ENCODE measurements at regions not wholly inside any gene's neighbourhood (a gene's known extent, or its start where the extent isn't known, plus 50 kb on each side); places are given as distances from the start of the nearest gene placed in this dataset.

DNA sequence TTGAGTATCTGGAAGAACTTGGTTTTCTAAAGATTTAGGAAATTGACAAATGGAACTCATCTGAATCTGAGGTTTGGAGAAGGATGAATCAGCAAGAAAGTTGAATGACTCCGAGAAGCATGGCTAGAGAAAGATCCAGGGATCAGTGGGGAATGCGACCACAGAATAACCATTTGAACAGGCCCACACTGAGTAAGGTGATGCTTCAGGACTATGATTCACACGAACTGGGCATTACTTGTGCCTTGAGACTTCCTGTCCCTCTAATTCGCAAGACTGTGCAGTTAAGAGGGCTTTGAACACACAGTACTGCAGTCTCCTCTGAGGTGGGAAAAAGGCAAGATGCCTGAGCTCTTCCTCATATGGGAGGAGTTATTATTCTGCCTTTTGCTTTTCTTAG is 395.5 kb upstream of the POM121L12 start:
- Histone ChIP-seq H3K56ac (ENCODE audit: extremely low read depth, insufficient read depth, low read length) (no peak overlapping the region), H3K4ac (ENCODE audit: low read depth, low read length) (no peak overlapping the region), H2AFZ (replicated peaks; ENCODE audit: low read length, poor library complexity) (no peak overlapping the region), H4K5ac (ENCODE audit: low read depth, low read length) (no peak overlapping the region), H2BK15ac (ENCODE audit: low read depth, low read length) (no peak overlapping the region), H3K4me2 (ENCODE audit: low read depth, low read length) (no peak overlapping the region), H4K91ac (ENCODE audit: insufficient read depth, low read depth, low read length) (no peak overlapping the region), H3K36me3 (ENCODE audit: control insufficient read depth, insufficient read depth, low read length) (no peaks in the 10 kb centered on the region), H2AK9ac (replicated peaks; ENCODE audit: low read depth, low read length, poor library complexity) (no peak overlapping the region), H4K8ac (ENCODE audit: low read depth in 2 of 2, low read length in 2 of 2) (no peak overlapping the region), H3K27me3 (ENCODE audit: control insufficient read depth, insufficient read depth, low read length) (no peaks in the 10 kb centered on the region), H3K4me1 (ENCODE audit: control insufficient read depth, insufficient read depth, low read length) (no peaks in the 10 kb centered on the region), H3K23ac (ENCODE audit: low read depth, low read length) (no peak overlapping the region), H2AK5ac (ENCODE audit: low read depth, low read length) (no peak overlapping the region), H2BK5ac (ENCODE audit: low read depth, low read length, poor library complexity, severe bottlenecking) (no peak overlapping the region), H3K14ac (replicated peaks; ENCODE audit: low read depth, low read length) (no peak overlapping the region), H3K9me3 (ENCODE audit: control insufficient read depth, insufficient read depth, low read length) (peaks cover 7% of the 10 kb centered on the region), H3K27ac (ENCODE audit: insufficient read depth, low read length) (no peak overlapping the region), H2BK120ac (ENCODE audit: low read depth, low read length) (no peak overlapping the region), H3K18ac (ENCODE audit: low read depth, low read length) (no peak overlapping the region), H3K79me1 (ENCODE audit: low read depth in 1 of 2, low read length in 2 of 2) (no peaks in the 10 kb centered on the region), H3K9ac (ENCODE audit: low read depth, low read length) (no peak overlapping the region), H2BK20ac (ENCODE audit: low read depth, low read length) (no peak overlapping the region), H4K20me1 (ENCODE audit: insufficient read depth, low read length) (no peaks in the 10 kb centered on the region), H3K4me3 (ENCODE audit: insufficient read depth, low read depth, low read length) (no peak overlapping the region), H3K9me1 (ENCODE audit: insufficient read depth, low read length) (no peaks in the 10 kb centered on the region)
- ATAC-seq (ENCODE audit: low read depth) = no peak
- 25% methylated on average over 3 of the region's 4 CpGs; no CpG with 5 or more reads in 1 of the 2 experiments for WGBS, 2 experiments (ENCODE audit: extremely low coverage in 2 of 2, insufficient read length in 1 of 2)
- dilution Hi-C loops (cut with HindIII; ENCODE audit: low sequenced_read_pairs, unreplicated experiment) = no loop called here
- intact Hi-C loops (cut with micrococcal nuclease) = no loop called here
- in situ Hi-C loops (cut with MboI; ENCODE audit: low sequenced_read_pairs) = no loop called here
- ChIA-PET POLR2A (ENCODE audit: unreplicated experiment) (no interaction called here), CTCF (no interaction called here)
- DNase-seq = no peak
- no TSS peak for BruUV-seq (replicated peaks)
- TF ChIP-seq, protein P1, sequence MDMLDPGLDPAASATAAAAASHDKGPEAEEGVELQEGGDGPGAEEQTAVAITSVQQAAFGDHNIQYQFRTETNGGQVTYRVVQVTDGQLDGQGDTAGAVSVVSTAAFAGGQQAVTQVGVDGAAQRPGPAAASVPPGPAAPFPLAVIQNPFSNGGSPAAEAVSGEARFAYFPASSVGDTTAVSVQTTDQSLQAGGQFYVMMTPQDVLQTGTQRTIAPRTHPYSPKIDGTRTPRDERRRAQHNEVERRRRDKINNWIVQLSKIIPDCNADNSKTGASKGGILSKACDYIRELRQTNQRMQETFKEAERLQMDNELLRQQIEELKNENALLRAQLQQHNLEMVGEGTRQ (IDR thresholded peaks at IDR 0.05; ENCODE audit: low read depth, low read length) = no peak
- TF ChIP-seq MXI1 (IDR thresholded peaks at IDR 0.05; ENCODE audit: borderline replicate concordance, low read depth, low read length) (no peak), NFE2L2 (IDR thresholded peaks at IDR 0.05; ENCODE audit: low read depth, low read length) (no peak), ELK1 (IDR thresholded peaks at IDR 0.05; ENCODE audit: borderline replicate concordance, low read depth, low read length) (no peak), MAFK (IDR thresholded peaks at IDR 0.05; ENCODE audit: low read depth, low read length) (no peak), MAZ (IDR thresholded peaks at IDR 0.05; ENCODE audit: borderline replicate concordance, low read depth, low read length) (no peak), BHLHE40 (IDR thresholded peaks at IDR 0.05; ENCODE audit: low read depth, low read length) (no peak), CHD1 (IDR thresholded peaks at IDR 0.05; ENCODE audit: low read depth, low read length) (no peak), SMC3 (IDR thresholded peaks at IDR 0.05; ENCODE audit: low read depth, low read length) (no peak), RCOR1 (IDR thresholded peaks at IDR 0.05; ENCODE audit: insufficient replicate concordance, low read length) (no peak), POLR2A (IDR thresholded peaks at IDR 0.05; ENCODE audit: low read depth, low read length) (no peak), RAD21 (IDR thresholded peaks at IDR 0.05; ENCODE audit: low read length) (no peak), FOS (IDR thresholded peaks at IDR 0.05; ENCODE audit: low read depth, low read length) (no peak), CEBPB (IDR thresholded peaks at IDR 0.05; ENCODE audit: low read depth, low read length) (no peak), CTCF (conservative IDR thresholded peaks at IDR 0.05; ENCODE audit: low read depth, low read length) (no peak), RFX5 (IDR thresholded peaks at IDR 0.05; ENCODE audit: low read depth, low read length) (no peak)
